HG03280 (cell line): ENCODE measurements at regions not wholly inside any gene's neighbourhood (a gene's known extent, or its start where the extent isn't known, plus 50 kb on each side); places are given as distances from the start of the nearest gene placed in this dataset.
"Not testable (repeated sequence)": the region's sequence is repeated elsewhere in the genome, so short reads cannot be mapped to it uniquely, and the experiment has no call there.

Experiments
- ATAC-seq: cut with Tn5 transposase; IDR thresholded peaks from one replicate; pipeline ENCODE4 v1.9.1; 2021; ENCODE audit warnings: mild to moderate bottlenecking, moderate library complexity; ENCODE audit not compliant: unreplicated experiment

GRCh38 chr3:193114431-193115340 lies 126.3 kb upstream of the PLAAT1 start:
- ATAC-seq: no peak

GRCh38 chr3:193116871-193117270 lies 124.2 kb upstream of the PLAAT1 start:
- ATAC-seq: no peak

- ATAC-seq: no peak
Observed at GRCh38 chr3:193118907-193119306, 122.1 kb upstream of the PLAAT1 start.

GRCh38 chr3:193119926-193120325 lies 121.1 kb upstream of the PLAAT1 start:
- ATAC-seq: no peak

GRCh38 chr3:193124861-193125260 lies 116.2 kb upstream of the PLAAT1 start:
- ATAC-seq: no peak

GRCh38 chr3:193129607-193130006 lies 111.4 kb upstream of the PLAAT1 start:
- no peak for ATAC-seq

GRCh38 chr3:193130576-193130975 lies 110.4 kb upstream of the PLAAT1 start:
- no peak for ATAC-seq

- ATAC-seq: no peak
Observed at GRCh38 chr3:193132241-193132640, 108.8 kb upstream of the PLAAT1 start.

- no peak for ATAC-seq
Observed at GRCh38 chr3:193132964-193133363, 108.1 kb upstream of the PLAAT1 start.

- no peak for ATAC-seq
Observed at GRCh38 chr3:193134856-193135255, 106.2 kb upstream of the PLAAT1 start.

GRCh38 chr3:193140381-193140780 lies 100.6 kb upstream of the PLAAT1 start:
- ATAC-seq: no peak

GRCh38 chr3:193145248-193145647 lies 95.8 kb upstream of the PLAAT1 start:
- ATAC-seq: no peak

GRCh38 chr3:193148688-193149473 lies 92.1 kb upstream of the PLAAT1 start:
- ATAC-seq: no peak

- ATAC-seq: no peak
Observed at GRCh38 chr3:193149998-193150397, 91.0 kb upstream of the PLAAT1 start.

GRCh38 chr3:193155044-193155781 lies 85.8 kb upstream of the PLAAT1 start:
- ATAC-seq: not testable (repeated sequence)

GRCh38 chr3:193157051-193157450 lies 84.0 kb upstream of the PLAAT1 start:
- ATAC-seq: no peak

- no peak for ATAC-seq
Observed at GRCh38 chr3:193165431-193166120, 75.4 kb upstream of the PLAAT1 start.

GRCh38 chr3:193168931-193169330 lies 72.1 kb upstream of the PLAAT1 start:
- ATAC-seq: no peak

GRCh38 chr3:193174140-193174539 lies 66.9 kb upstream of the PLAAT1 start:
- no peak for ATAC-seq

GRCh38 chr3:193179332-193180012 lies 61.5 kb upstream of the PLAAT1 start:
- not testable (repeated sequence) for ATAC-seq
